ENCODE measurements at regions not wholly inside any gene's neighbourhood (a gene's known extent, or its start where the extent isn't known, plus 50 kb on each side); places are given as distances from the start of the nearest gene placed in this dataset.
"Not testable (repeated sequence)": the region's sequence is repeated elsewhere in the genome, so short reads cannot be mapped to it uniquely, and the experiment has no call there.

- not testable (repeated sequence) for TF ChIP-seq CTCF (IDR thresholded peaks at IDR 0.05 in 4 of 5, conservative IDR thresholded peaks at IDR 0.05 in 1 of 5); POLR2A (IDR thresholded peaks at IDR 0.05)
Observed at GRCh38 chr5:124103056-124103455, 591.1 kb downstream of the CSNK1G3 start.

All from gastrocnemius medialis (tissue), 4 donors.